ENCODE measurements at regions not wholly inside any gene's neighbourhood (a gene's known extent, or its start where the extent isn't known, plus 50 kb on each side); places are given as distances from the start of the nearest gene placed in this dataset.

- intact Hi-C loops (cut with DNase I) = no loop called here
- no peak for DNase-seq (ENCODE audit: low spot score)
Measured at GRCh38 chr10:57825015-57825414, 442.7 kb downstream of the IPMK start.

GRCh38 chr10:57823398-57823797 is 444.3 kb downstream of the IPMK start:
- intact Hi-C loops (cut with DNase I) = no loop called here
- no peak for DNase-seq (ENCODE audit: low spot score)

GRCh38 chr10:57822965-57823364 is 444.7 kb downstream of the IPMK start:
- intact Hi-C loops (cut with DNase I) = no loop called here
- DNase-seq (ENCODE audit: low spot score) = no peak

- intact Hi-C loops (cut with DNase I) = no loop called here
- DNase-seq (ENCODE audit: low spot score) = no peak
Measured at GRCh38 chr10:57818522-57818921, 449.2 kb downstream of the IPMK start.

GRCh38 chr10:57817741-57818140 is 450.0 kb downstream of the IPMK start:
- DNase-seq (ENCODE audit: low spot score) = no peak
- intact Hi-C loops (cut with DNase I) = no loop called here

- intact Hi-C loops (cut with DNase I) = no loop called here
- no peak for DNase-seq (ENCODE audit: low spot score)
Measured at GRCh38 chr10:57815949-57816348, 451.7 kb downstream of the IPMK start.

GRCh38 chr10:57809961-57810360 is 457.7 kb downstream of the IPMK start:
- DNase-seq (ENCODE audit: low spot score) = no peak
- intact Hi-C loops (cut with DNase I) = no loop called here

GRCh38 chr10:57807906-57808305 is 459.8 kb downstream of the IPMK start:
- no peak for DNase-seq (ENCODE audit: low spot score)
- intact Hi-C loops (cut with DNase I) = no loop called here

GRCh38 chr10:57806675-57807074 is 461.0 kb downstream of the IPMK start:
- DNase-seq (ENCODE audit: low spot score) = no peak
- intact Hi-C loops (cut with DNase I) = no loop called here

GRCh38 chr10:57799625-57800024 is 468.1 kb downstream of the IPMK start:
- intact Hi-C loops (cut with DNase I) = no loop called here
- DNase-seq (ENCODE audit: low spot score) = no peak

- intact Hi-C loops (cut with DNase I) = no loop called here
Measured at GRCh38 chr10:57798830-57799229, 468.9 kb downstream of the IPMK start.

GRCh38 chr10:57791546-57791945 is 476.1 kb downstream of the IPMK start:
- intact Hi-C loops (cut with DNase I) = no loop called here
- DNase-seq (ENCODE audit: low spot score) = no peak

More at GRCh38 chr10:57798830-57799229, 468.9 kb downstream of the IPMK start:
- no peak for DNase-seq (ENCODE audit: low spot score)

GRCh38 chr10:57790703-57791102 is 477.0 kb downstream of the IPMK start:
- intact Hi-C loops (cut with DNase I) = no loop called here
- no peak for DNase-seq (ENCODE audit: low spot score)

- DNase-seq (ENCODE audit: low spot score) = no peak
Measured at GRCh38 chr10:57788117-57788516, 479.6 kb downstream of the IPMK start.

GRCh38 chr10:57786850-57787750 is 480.6 kb downstream of the IPMK start:
- intact Hi-C loops (cut with DNase I) = no loop called here
- DNase-seq (ENCODE audit: low spot score) = no peak

More at GRCh38 chr10:57788117-57788516, 479.6 kb downstream of the IPMK start:
- intact Hi-C loops (cut with DNase I) = no loop called here

- intact Hi-C loops (cut with DNase I) = no loop called here
- no peak for DNase-seq (ENCODE audit: low spot score)
Measured at GRCh38 chr10:57786331-57786730, 481.4 kb downstream of the IPMK start.

GRCh38 chr10:57785546-57785945 is 482.1 kb downstream of the IPMK start:
- intact Hi-C loops (cut with DNase I) = no loop called here

GRCh38 chr10:57785068-57785467 is 482.6 kb downstream of the IPMK start:
- DNase-seq (ENCODE audit: low spot score) = no peak
- intact Hi-C loops (cut with DNase I) = no loop called here

More at GRCh38 chr10:57785546-57785945, 482.1 kb downstream of the IPMK start:
- no peak for DNase-seq (ENCODE audit: low spot score)

GRCh38 chr10:57776688-57777432 is 490.8 kb downstream of the IPMK start:
- intact Hi-C loops (cut with DNase I) = no loop called here
- DNase-seq (ENCODE audit: low spot score) = no peak

- DNase-seq (ENCODE audit: low spot score) = no peak
- intact Hi-C loops (cut with DNase I) = no loop called here
Measured at GRCh38 chr10:57775250-57775649, 492.4 kb downstream of the IPMK start.

GRCh38 chr10:57769298-57769697 is 498.4 kb downstream of the IPMK start:
- intact Hi-C loops (cut with DNase I) = no loop called here
- no peak for DNase-seq (ENCODE audit: low spot score)

All from cardiac septum (tissue), 1 donor.